OCI-LY7 (cell line): ENCODE measurements at regions not wholly inside any gene's neighbourhood (a gene's known extent, or its start where the extent isn't known, plus 50 kb on each side); places are given as distances from the start of the nearest gene placed in this dataset.

Experiments
- BruUV-seq: library from RNA; stranded (reverse); fragments of 400-500 nt; replicated peaks from 2 replicates; lab custom pipeline; 2021; lab: Mats Ljungman, UMichigan
- CTCF ChIA-PET: fragments of 300-600 bp; sonication (Branson Sonifier 250); formaldehyde crosslinking; loops from one replicate; lab custom pipeline; 2022; ENCODE audit warnings: antibody characterized with exemption; ENCODE audit not compliant: unreplicated experiment; lab: Charles Lee
- POLR2A ChIA-PET: fragments of 300-600 bp; sonication (Branson Sonifier 250); formaldehyde crosslinking; loops from one replicate; lab custom pipeline; 2022; ENCODE audit warnings: antibody characterized with exemption; lab: Charles Lee
- DNase-seq: peaks from one replicate; pipeline ENCODE4 v3.0.0-alpha.2; 2015; ENCODE audit warnings: low spot score
- H2AFZ ChIP-seq: fragments of 200-600 bp; sonication (generic), shearing (Covaris generic); 2 replicates; pipeline ENCODE4 v1.6.1; 2014; ENCODE audit warnings: mild to moderate bottlenecking, antibody characterized with exemption, low read length, moderate library complexity
- H3K27ac ChIP-seq: fragments of 200-600 bp; sonication (generic); 2 replicates; pipeline ENCODE4 v1.5.1; 2014; ENCODE audit warnings: mixed run types, low read depth, mild to moderate bottlenecking, moderate library complexity, low read length, inconsistent platforms; ENCODE audit not compliant: poor library complexity, severe bottlenecking
- H3K36me3 ChIP-seq: fragments of 200-600 bp; sonication (generic); 2 replicates; pipeline ENCODE4 v1.6.1; 2014; ENCODE audit warnings: mild to moderate bottlenecking, antibody characterized with exemption, low read length, moderate library complexity, mixed read lengths; ENCODE audit not compliant: insufficient read depth
- H3K4me1 ChIP-seq: fragments of 200-600 bp; sonication (generic); 2 replicates; pipeline ENCODE4 v1.5.1; 2014; ENCODE audit warnings: mild to moderate bottlenecking, low read length; ENCODE audit not compliant: insufficient read depth, poor library complexity, severe bottlenecking
- H3K4me2 ChIP-seq: fragments of 200-600 bp; sonication (generic); 2 replicates; pipeline ENCODE4 v1.6.1; 2014; ENCODE audit warnings: mild to moderate bottlenecking, low read length
- H3K4me3 ChIP-seq: fragments of 200-600 bp; sonication (generic); 2 replicates; pipeline ENCODE4 v1.5.1; 2014; ENCODE audit warnings: mild to moderate bottlenecking, low read depth, low read length; ENCODE audit not compliant: poor library complexity, severe bottlenecking
- H3K79me2 ChIP-seq: fragments of 200-600 bp; sonication (generic); 2 replicates; pipeline ENCODE4 v1.6.1; 2016; ENCODE audit warnings: low read depth, mild to moderate bottlenecking, low read length, moderate library complexity, mixed read lengths; ENCODE audit not compliant: insufficient read depth
- H3K9me2 ChIP-seq: fragments of 200-600 bp; sonication (generic); 2 replicates; pipeline ENCODE4 v1.6.1; 2016; ENCODE audit warnings: mild to moderate bottlenecking, low read length, mixed read lengths; ENCODE audit not compliant: insufficient read depth
- H3K9me3 ChIP-seq: fragments of 200-600 bp; sonication (generic); 2 replicates; pipeline ENCODE4 v1.6.1; 2014; ENCODE audit warnings: mild to moderate bottlenecking, mixed run types, low read length, mixed read lengths
- H4K20me1 ChIP-seq: fragments of 200-600 bp; sonication (generic); 2 replicates; pipeline ENCODE4 v1.6.1; 2014; ENCODE audit warnings: mild to moderate bottlenecking, antibody characterized with exemption, low read length, moderate library complexity, mixed read lengths; ENCODE audit not compliant: insufficient read depth
- EZH2phosphoT487 ChIP-seq: fragments of 200-600 bp; sonication (generic); IDR thresholded peaks from 2 replicates; pipeline ENCODE4 v1.6.1; 2018; ENCODE audit warnings: low read depth, borderline replicate concordance, mild to moderate bottlenecking, mixed run types, antibody characterized with exemption, low read length, moderate library complexity, mixed read lengths
- intact Hi-C: fragments of 100-400 bp; cut with micrococcal nuclease; formaldehyde crosslinking; loops from one replicate; pipeline ENCODE4 v1.10.0; 2022; ENCODE audit not compliant: unreplicated experiment
- TF ChIP-seq, protein P1 (sequence below): fragments of 200-600 bp; sonication (generic); conservative IDR thresholded peaks from 2 replicates; pipeline ENCODE4 v1.5.1; 2014; ENCODE audit warnings: mild to moderate bottlenecking, antibody characterized with exemption, low read length, moderate library complexity, mixed read lengths

DNA sequence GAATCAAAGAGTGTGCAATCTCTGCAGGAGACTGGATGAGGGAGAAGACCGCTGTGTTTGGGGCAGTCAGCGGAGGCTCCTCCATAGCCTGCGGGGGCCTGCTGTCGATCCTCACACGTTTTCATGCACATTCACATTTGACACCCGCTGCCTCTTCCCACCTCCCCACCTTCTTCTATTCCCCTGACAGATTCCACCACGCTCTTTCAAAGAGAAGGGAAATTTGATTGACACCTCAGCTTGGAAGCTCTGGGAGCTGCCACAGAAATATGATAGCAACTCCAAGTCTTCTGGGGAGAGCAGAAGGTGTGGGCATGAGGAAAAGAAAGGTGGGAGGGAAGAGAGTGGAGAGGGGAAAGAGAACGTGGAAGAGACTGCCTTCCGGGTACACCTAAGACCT, 87.5 kb downstream of the BOD1L2 start:
- Histone ChIP-seq H4K20me1 (no peaks in the 10 kb centered on the region), H2AFZ (no peak overlapping the region), H3K36me3 (no peaks in the 10 kb centered on the region), H3K9me3 (no peaks in the 10 kb centered on the region), H3K4me2 (no peak overlapping the region), H3K9me2 (no peaks in the 10 kb centered on the region), H3K27ac (no peak overlapping the region), H3K4me1 (no peaks in the 10 kb centered on the region), H3K4me3 (no peak overlapping the region), H3K79me2 (no peaks in the 10 kb centered on the region)
- ChIA-PET CTCF (no interaction called here), POLR2A (no interaction called here)
- no peak for DNase-seq
- no TSS peak for BruUV-seq
- intact Hi-C loops = no loop called here
- TF ChIP-seq EZH2phosphoT487 = no peak
- TF ChIP-seq, protein P1, sequence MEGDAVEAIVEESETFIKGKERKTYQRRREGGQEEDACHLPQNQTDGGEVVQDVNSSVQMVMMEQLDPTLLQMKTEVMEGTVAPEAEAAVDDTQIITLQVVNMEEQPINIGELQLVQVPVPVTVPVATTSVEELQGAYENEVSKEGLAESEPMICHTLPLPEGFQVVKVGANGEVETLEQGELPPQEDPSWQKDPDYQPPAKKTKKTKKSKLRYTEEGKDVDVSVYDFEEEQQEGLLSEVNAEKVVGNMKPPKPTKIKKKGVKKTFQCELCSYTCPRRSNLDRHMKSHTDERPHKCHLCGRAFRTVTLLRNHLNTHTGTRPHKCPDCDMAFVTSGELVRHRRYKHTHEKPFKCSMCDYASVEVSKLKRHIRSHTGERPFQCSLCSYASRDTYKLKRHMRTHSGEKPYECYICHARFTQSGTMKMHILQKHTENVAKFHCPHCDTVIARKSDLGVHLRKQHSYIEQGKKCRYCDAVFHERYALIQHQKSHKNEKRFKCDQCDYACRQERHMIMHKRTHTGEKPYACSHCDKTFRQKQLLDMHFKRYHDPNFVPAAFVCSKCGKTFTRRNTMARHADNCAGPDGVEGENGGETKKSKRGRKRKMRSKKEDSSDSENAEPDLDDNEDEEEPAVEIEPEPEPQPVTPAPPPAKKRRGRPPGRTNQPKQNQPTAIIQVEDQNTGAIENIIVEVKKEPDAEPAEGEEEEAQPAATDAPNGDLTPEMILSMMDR = no peak

DNA sequence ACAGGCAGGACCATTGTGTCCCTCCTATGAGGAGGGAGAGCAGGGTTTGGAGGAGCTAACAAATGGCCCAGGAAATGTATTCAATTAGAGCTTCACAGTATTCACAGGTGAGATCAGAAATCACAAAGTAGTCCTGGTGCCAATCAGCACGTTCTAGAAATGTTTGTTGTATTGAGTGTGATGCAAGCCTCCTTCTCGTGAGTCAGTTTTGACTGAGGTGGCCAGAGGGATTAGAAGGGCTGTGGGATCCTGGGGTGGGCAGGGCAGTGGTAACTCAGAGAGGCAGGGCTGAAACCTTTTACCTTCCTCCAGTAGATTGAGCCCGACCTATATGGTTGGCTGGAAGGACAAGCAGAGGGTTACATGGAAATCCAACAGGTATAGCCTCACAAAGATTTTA, 95.0 kb downstream of the BOD1L2 start:
- no peak for DNase-seq
- Histone ChIP-seq H4K20me1 (no peaks in the 10 kb centered on the region), H3K4me3 (no peak overlapping the region), H3K4me2 (no peak overlapping the region), H3K27ac (no peak overlapping the region), H3K9me3 (no peaks in the 10 kb centered on the region), H3K9me2 (no peaks in the 10 kb centered on the region), H2AFZ (no peak overlapping the region), H3K79me2 (no peaks in the 10 kb centered on the region), H3K4me1 (no peaks in the 10 kb centered on the region), H3K36me3 (no peaks in the 10 kb centered on the region)
- intact Hi-C loops = no loop called here
- ChIA-PET CTCF (no interaction called here), POLR2A (no interaction called here)
- TF ChIP-seq EZH2phosphoT487 = no peak
- TF ChIP-seq, protein P1 = no peak
- BruUV-seq = no TSS peak

DNA sequence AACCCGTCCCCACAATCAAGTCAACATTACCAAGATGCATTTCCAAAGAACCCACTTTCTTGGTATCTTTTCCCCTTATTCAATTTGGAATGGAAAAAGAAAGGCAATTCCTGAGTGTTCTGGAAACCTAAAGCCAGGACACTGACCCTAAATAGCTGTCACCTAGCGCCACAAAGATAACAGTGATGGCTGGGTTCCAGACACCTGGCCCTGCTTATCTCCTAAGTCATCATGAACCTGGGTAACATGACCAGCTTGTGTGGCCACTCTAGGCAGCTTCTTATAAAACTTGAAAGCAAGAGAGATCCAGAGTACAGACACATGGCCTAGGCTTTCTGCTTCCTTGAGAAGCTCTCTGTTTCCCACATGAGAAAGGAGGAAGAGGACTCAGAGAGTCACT, 95.4 kb downstream of the BOD1L2 start:
- H3K79me2 ChIP-seq = no peaks in the 10 kb centered on the region
- no peaks in the 10 kb centered on the region for H3K36me3 ChIP-seq
- H3K9me3 ChIP-seq = no peaks in the 10 kb centered on the region
- H2AFZ ChIP-seq = no peak overlapping the region
- no peak overlapping the region for H3K4me2 ChIP-seq
- TF ChIP-seq, protein P1 = no peak
- TF ChIP-seq EZH2phosphoT487 = no peak
- no peaks in the 10 kb centered on the region for H3K4me1 ChIP-seq
- no peaks in the 10 kb centered on the region for H4K20me1 ChIP-seq
- H3K4me3 ChIP-seq = no peak overlapping the region
- ChIA-PET POLR2A (no interaction called here), CTCF (no interaction called here)
- no peak for DNase-seq
- intact Hi-C loops = no loop called here
- no TSS peak for BruUV-seq
- H3K9me2 ChIP-seq = no peaks in the 10 kb centered on the region
- no peak overlapping the region for H3K27ac ChIP-seq
